ENCODE measurements at regions not wholly inside any gene's neighbourhood (a gene's known extent, or its start where the extent isn't known, plus 50 kb on each side); places are given as distances from the start of the nearest gene placed in this dataset.

- no peak overlapping the region for H3K9ac ChIP-seq (ENCODE audit: control insufficient read depth, insufficient read depth, low read length)
- in situ Hi-C loops (cut with MboI) (no loop called here), intact Hi-C loops (cut with micrococcal nuclease; ENCODE audit: unreplicated experiment) (no loop called here)
- WGBS (ENCODE audit: insufficient coverage, insufficient replicate concordance, low lambda C conversion rate, missing lambda C conversion rate), result 3% methylated on average over 2 of the region's 2 CpGs
- ChIA-PET SMC1A (ENCODE audit: uncharacterized antibody, unreplicated experiment) (no interaction called here), CTCF (no interaction called here), RAD21 (ENCODE audit: unreplicated experiment) (no interaction called here), POLR2A (no interaction called here)
- H3K27ac ChIP-seq (ENCODE audit: control insufficient read depth, insufficient read depth), result no peak overlapping the region
- no peaks in the 10 kb centered on the region for H3K79me2 ChIP-seq (ENCODE audit: control insufficient read depth, insufficient read depth, low read length)
- no peaks in the 10 kb centered on the region for H4K20me1 ChIP-seq (ENCODE audit: control insufficient read depth, insufficient read depth)
- no TSS peak for BruUV-seq (replicated peaks)
- no peak for ATAC-seq
- no peaks in the 10 kb centered on the region for H3K9me3 ChIP-seq (replicated peaks; ENCODE audit: control insufficient read depth, insufficient read depth, low read length)
- no peaks in the 10 kb centered on the region for H3K36me3 ChIP-seq (ENCODE audit: control insufficient read depth in 2 of 2, insufficient read depth in 2 of 2, low read length in 1 of 2)
- FAIRE-seq, result no peak
- DNase-seq (ENCODE audit: low read depth, low spot score), result no peak
- no peaks in the 10 kb centered on the region for H3K27me3 ChIP-seq (replicated peaks in 1 of 2; ENCODE audit: control insufficient read depth in 2 of 2, insufficient read depth in 2 of 2, low read length in 1 of 2)
- no peaks in the 10 kb centered on the region for H3K4me1 ChIP-seq (ENCODE audit: control insufficient read depth, insufficient read depth, low read length)
- no peak overlapping the region for H3K4me3 ChIP-seq
- H3K4me2 ChIP-seq (ENCODE audit: control insufficient read depth, insufficient read depth), result no peak overlapping the region
- no peak overlapping the region for H2AFZ ChIP-seq (ENCODE audit: control insufficient read depth, low read depth, low read length)
- no peak for TF ChIP-seq PAX5 (IDR thresholded peaks at IDR 0.05; ENCODE audit: borderline replicate concordance, low read depth, low read length)
- TF ChIP-seq ZNF207 (IDR thresholded peaks at IDR 0.05; ENCODE audit: borderline replicate concordance), result no peak
- TF ChIP-seq GATAD2B (conservative IDR thresholded peaks at IDR 0.05; ENCODE audit: low read depth), result no peak
- TF ChIP-seq ZZZ3 (IDR thresholded peaks at IDR 0.05; ENCODE audit: control insufficient read depth, insufficient read length, low read depth), result no peak
- TF ChIP-seq EP300 (IDR thresholded peaks at IDR 0.05; ENCODE audit: borderline replicate concordance in 1 of 2, control insufficient read depth in 1 of 2, low read depth in 2 of 2, low read length in 2 of 2), result no peak
- TF ChIP-seq IRF3 (IDR thresholded peaks at IDR 0.05), result no peak
- no peak for TF ChIP-seq CUX1 (IDR thresholded peaks at IDR 0.05; ENCODE audit: insufficient replicate concordance, low read depth, low read length)
- no peak for TF ChIP-seq BACH1 (IDR thresholded peaks at IDR 0.05; ENCODE audit: borderline replicate concordance)
- TF ChIP-seq ZNF592 (IDR thresholded peaks at IDR 0.05), result no peak
- TF ChIP-seq RBBP5 (conservative IDR thresholded peaks at IDR 0.05), result no peak
- no peak for TF ChIP-seq PBX3 (IDR thresholded peaks at IDR 0.05; ENCODE audit: insufficient replicate concordance, low read depth, low read length)
- no peak for TF ChIP-seq RUNX3 (IDR thresholded peaks at IDR 0.05; ENCODE audit: low read length)
- no peak for TF ChIP-seq CHD4 (IDR thresholded peaks at IDR 0.05)
- TF ChIP-seq TCF12 (IDR thresholded peaks at IDR 0.05; ENCODE audit: low read depth, low read length), result no peak
Observed at GRCh38 chr10:36463390-36463789, 662.0 kb upstream of the ANKRD30A start.
